AG04450 (cell line): ENCODE measurements at regions not wholly inside any gene's neighbourhood (a gene's known extent, or its start where the extent isn't known, plus 50 kb on each side); places are given as distances from the start of the nearest gene placed in this dataset.
A peak's percentile ranks its signal among the peaks of the same experiment; 100 is the strongest.

Source experiments
- CTCF ChIA-PET: fragments of 300-600, 350-600 bp; formaldehyde crosslinking; extraction: SDS; loops from one replicate; lab custom pipeline; 2022; ENCODE audit warnings: antibody characterized with exemption, inconsistent platforms; lab: Charles Lee
- POLR2A ChIA-PET: fragments of 350-600 bp; formaldehyde crosslinking; extraction: SDS; loops from one replicate; lab custom pipeline; 2021; ENCODE audit warnings: antibody characterized with exemption, inconsistent platforms; lab: Yijun Ruan, JAX
- DNase-seq: peaks from one replicate; pipeline ENCODE4 v3.0.0-alpha.2; 2011; ENCODE audit warnings: low read depth, low spot score
- H3K27ac ChIP-seq: one replicate; pipeline ENCODE4 v1.5.1; 2012; ENCODE audit warnings: low read depth, low read length, control low read depth
- H3K27me3 ChIP-seq: one replicate; pipeline ENCODE4 v1.6.0; 2012; ENCODE audit warnings: low read length; ENCODE audit not compliant: control insufficient read depth, insufficient read depth
- H3K4me3 ChIP-seq: 2 replicates; pipeline ENCODE4 v1.5.1; 2011; ENCODE audit warnings: mild to moderate bottlenecking, low read depth, low read length, control low read depth
- H3K9me3 ChIP-seq: 2 replicates; pipeline ENCODE4 v1.5.1; 2012; ENCODE audit warnings: low read length; ENCODE audit not compliant: control insufficient read depth, insufficient read depth
- CTCF ChIP-seq: IDR thresholded peaks from 2 replicates; pipeline ENCODE4 v1.5.1; 2011; ENCODE audit warnings: low read depth, low read length, control low read depth, inconsistent platforms

GRCh38 chr1:184843732-184844495, 89.3 kb upstream of the EDEM3 start:
- no peak for DNase-seq
- H3K27me3 ChIP-seq = no peaks in the 10 kb centered on the region
- no peaks in the 10 kb centered on the region for H3K9me3 ChIP-seq
- CTCF ChIA-PET = no interaction called here
- no peak for TF ChIP-seq CTCF
- H3K27ac ChIP-seq = no peak overlapping the region
- POLR2A ChIA-PET = no interaction called here
- no peak overlapping the region for H3K4me3 ChIP-seq

- H3K4me3 ChIP-seq = no peak overlapping the region
- no peaks in the 10 kb centered on the region for H3K9me3 ChIP-seq
- no peaks in the 10 kb centered on the region for H3K27me3 ChIP-seq
- CTCF ChIA-PET = interaction anchor here (0.7 to 1.0 kb wide), 2 partner anchors 36 to 51 kb away, joined by 3 read pairs; no protein-coding TSS in a partner anchor
- POLR2A ChIA-PET = no interaction called here
- DNase-seq = no peak
- TF ChIP-seq CTCF = no peak
- H3K27ac ChIP-seq = no peak overlapping the region
These were observed 85.9 kb upstream of the EDEM3 start for GRCh38 chr1:184840596-184840995.

GRCh38 chr1:184838504-184838951, 83.9 kb upstream of the EDEM3 start:
- no peaks in the 10 kb centered on the region for H3K27me3 ChIP-seq
- POLR2A ChIA-PET = interaction anchor here (0.9 kb wide), 1 partner anchor 134 kb away, joined by 3 read pairs; no protein-coding TSS in a partner anchor
- no peak overlapping the region for H3K4me3 ChIP-seq
- DNase-seq = peak; percentile 69
- TF ChIP-seq CTCF = peak; percentile 18; the same call in 1 of the 2 replicates
- CTCF ChIA-PET = interaction anchor here (1.1 kb wide), 2 partner anchors 33 to 144 kb away, joined by 3 to 5 read pairs; no protein-coding TSS in a partner anchor
- H3K27ac ChIP-seq = peak overlapping the region; percentile 31
- no peaks in the 10 kb centered on the region for H3K9me3 ChIP-seq

GRCh38 chr1:184836934-184837895, 82.6 kb upstream of the EDEM3 start:
- no peaks in the 10 kb centered on the region for H3K27me3 ChIP-seq
- ChIA-PET CTCF (interaction anchor here (0.6 to 1.8 kb wide), 3 partner anchors 32 to 565 kb away, joined by 4 to 10 read pairs (median 4); no protein-coding TSS in a partner anchor), POLR2A (no interaction called here)
- no peak overlapping the region for H3K27ac ChIP-seq
- no peak for TF ChIP-seq CTCF
- no peaks in the 10 kb centered on the region for H3K9me3 ChIP-seq
- H3K4me3 ChIP-seq = no peak overlapping the region
- no peak for DNase-seq
